ENCODE measurements at regions not wholly inside any gene's neighbourhood (a gene's known extent, or its start where the extent isn't known, plus 50 kb on each side); places are given as distances from the start of the nearest gene placed in this dataset.
"Not testable (repeated sequence)": the region's sequence is repeated elsewhere in the genome, so short reads cannot be mapped to it uniquely, and the experiment has no call there.

DNA sequence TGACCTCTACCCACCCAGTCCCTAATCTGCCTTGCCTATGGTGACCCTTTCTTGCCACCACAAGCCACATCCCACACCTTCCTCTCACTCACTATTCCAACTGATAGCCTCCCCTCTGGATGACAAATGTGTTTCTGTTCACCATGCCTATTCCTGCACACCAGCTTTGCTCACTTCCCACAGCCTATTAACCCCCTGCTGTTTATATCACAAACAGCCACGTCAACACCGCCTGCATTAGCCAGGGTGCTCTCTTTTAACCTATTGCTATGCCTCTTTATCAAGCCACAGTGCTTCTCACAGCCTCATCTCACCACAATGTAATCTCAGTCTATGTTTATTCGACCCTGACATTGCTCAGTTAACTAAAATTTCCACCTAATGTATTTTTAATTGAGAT lies 271.8 kb downstream of the SUCLG1 start:
- no peaks in the 10 kb centered on the region for H3K36me3 Mint-ChIP-seq
- no peak overlapping the region for H3K27ac Mint-ChIP-seq
- ATAC-seq (no peak), DNase-seq (no peak)
- H3K9me3 Mint-ChIP-seq (ENCODE audit: low read depth): no peaks in the 10 kb centered on the region
- H3K27me3 Mint-ChIP-seq: no peaks in the 10 kb centered on the region
- no peak overlapping the region for H3K4me3 Mint-ChIP-seq
- CTCF ChIA-PET: no interaction called here
- H3K4me1 Mint-ChIP-seq: no peaks in the 10 kb centered on the region

GRCh38 chr2:84181927-84182326 lies 277.2 kb downstream of the SUCLG1 start:
- no peak for ATAC-seq

DNA sequence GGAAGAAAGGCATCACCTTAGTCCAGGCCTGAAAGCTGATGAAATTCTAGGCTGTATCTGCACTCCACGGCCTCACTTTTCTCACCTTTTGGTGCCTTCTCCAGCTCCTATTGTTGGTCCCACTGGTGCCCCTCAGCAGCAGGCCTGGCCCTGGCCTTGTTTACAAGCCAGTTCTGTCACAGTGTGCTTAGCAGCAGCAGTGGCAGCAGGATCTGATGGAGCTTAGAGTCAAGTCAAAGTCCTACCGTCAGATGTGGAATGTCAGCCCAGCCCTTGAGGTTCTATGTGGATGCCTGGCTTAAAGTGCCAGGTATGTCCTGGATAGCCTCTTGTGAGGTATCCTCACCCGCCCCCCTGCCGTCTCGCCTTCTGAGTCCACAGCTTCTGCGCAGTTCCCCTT lies 281.3 kb downstream of the SUCLG1 start:
- Mint-ChIP-seq H3K27ac (no peak overlapping the region), H3K9me3 (ENCODE audit: low read depth) (no peaks in the 10 kb centered on the region)
- CTCF ChIA-PET: no interaction called here

More at GRCh38 chr2:84181927-84182326, 277.2 kb downstream of the SUCLG1 start:
- no peak for DNase-seq
- Mint-ChIP-seq H3K4me3 (no peak overlapping the region), H3K4me1 (no peaks in the 10 kb centered on the region), H3K27ac (no peak overlapping the region), H3K27me3 (no peaks in the 10 kb centered on the region), H3K9me3 (ENCODE audit: low read depth) (no peaks in the 10 kb centered on the region), H3K36me3 (no peaks in the 10 kb centered on the region)
- CTCF ChIA-PET: no interaction called here

DNA sequence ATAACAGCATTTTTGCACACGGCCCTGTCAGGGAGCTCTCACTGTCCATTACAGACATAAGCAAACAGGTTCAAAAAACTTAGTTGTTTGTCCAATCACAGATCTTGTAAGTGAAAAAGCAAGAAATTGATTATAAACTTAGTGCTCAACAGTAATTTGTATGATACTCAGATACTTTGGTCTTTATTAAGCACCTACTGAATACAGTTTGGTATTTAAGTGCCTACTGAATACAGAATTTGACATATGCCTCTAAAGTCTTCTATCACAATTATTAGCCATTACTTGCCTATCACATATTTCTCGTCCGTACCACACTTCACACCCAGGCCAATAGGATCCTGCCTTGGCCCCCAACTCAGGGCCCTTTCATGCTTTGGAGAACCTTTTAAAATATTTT lies 283.1 kb downstream of the SUCLG1 start:
- Mint-ChIP-seq H3K9me3 (ENCODE audit: low read depth) (no peaks in the 10 kb centered on the region), H3K4me3 (no peak overlapping the region), H3K4me1 (no peaks in the 10 kb centered on the region), H3K36me3 (no peaks in the 10 kb centered on the region), H3K27ac (no peak overlapping the region), H3K27me3 (no peaks in the 10 kb centered on the region)
- DNase-seq (no peak), ATAC-seq (no peak)
- CTCF ChIA-PET: no interaction called here

More for the DNA sequence above, 281.3 kb downstream of the SUCLG1 start:
- DNase-seq (no peak), ATAC-seq (no peak)
- Mint-ChIP-seq H3K36me3 (no peaks in the 10 kb centered on the region), H3K4me3 (no peak overlapping the region), H3K4me1 (no peaks in the 10 kb centered on the region), H3K27me3 (no peaks in the 10 kb centered on the region)

DNA sequence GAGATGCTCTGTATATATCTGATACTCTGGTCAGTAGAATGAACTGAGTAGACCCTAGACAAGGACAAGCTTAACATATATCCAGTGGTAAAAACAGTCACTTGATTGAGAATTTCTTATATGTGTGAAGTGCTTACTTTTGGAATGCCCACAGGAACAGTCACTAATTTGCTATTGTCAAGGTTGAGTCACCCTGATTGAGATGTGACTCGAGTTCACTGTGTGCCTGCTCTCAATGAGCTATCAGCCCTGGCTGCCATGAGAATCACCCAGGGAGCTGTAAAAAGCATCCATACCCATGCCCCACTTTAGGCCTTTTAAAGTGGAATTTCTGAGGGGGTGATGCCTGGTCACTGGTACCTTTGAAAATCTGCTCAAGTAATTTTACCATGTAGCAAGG lies 283.7 kb downstream of the SUCLG1 start:
- Mint-ChIP-seq H3K36me3 (no peaks in the 10 kb centered on the region), H3K4me1 (no peaks in the 10 kb centered on the region), H3K9me3 (ENCODE audit: low read depth) (no peaks in the 10 kb centered on the region), H3K27me3 (no peaks in the 10 kb centered on the region), H3K27ac (no peak overlapping the region), H3K4me3 (no peak overlapping the region)
- CTCF ChIA-PET: no interaction called here
- no peak for DNase-seq
- no peak for ATAC-seq

DNA sequence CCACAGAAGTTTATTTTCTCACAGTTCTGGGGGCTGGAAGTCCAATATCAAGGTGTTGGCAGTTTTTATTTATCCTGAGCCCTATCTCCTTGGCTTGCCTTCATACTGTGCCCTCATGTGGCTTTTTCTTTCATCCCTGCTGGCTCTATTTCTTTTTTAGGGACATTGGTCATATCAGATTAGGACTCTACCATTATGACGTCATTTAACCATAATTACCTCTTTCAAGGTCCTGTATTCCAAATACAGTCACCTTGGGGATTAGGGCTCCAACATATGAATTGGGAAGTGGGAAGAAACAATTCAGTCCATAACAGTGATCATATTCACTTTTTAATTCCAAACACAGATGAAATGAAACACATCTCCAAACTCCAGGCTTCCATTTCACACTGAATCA lies 286.0 kb downstream of the SUCLG1 start:
- CTCF ChIA-PET: no interaction called here
- no peak for ATAC-seq
- no peaks in the 10 kb centered on the region for H3K9me3 Mint-ChIP-seq (ENCODE audit: low read depth)
- no peak for DNase-seq
- H3K4me3 Mint-ChIP-seq: no peak overlapping the region
- H3K4me1 Mint-ChIP-seq: no peaks in the 10 kb centered on the region
- H3K27ac Mint-ChIP-seq: no peak overlapping the region
- H3K27me3 Mint-ChIP-seq: no peaks in the 10 kb centered on the region
- no peaks in the 10 kb centered on the region for H3K36me3 Mint-ChIP-seq

GRCh38 chr2:84170979-84171378 lies 288.1 kb downstream of the SUCLG1 start:
- H3K27me3 Mint-ChIP-seq: no peaks in the 10 kb centered on the region
- no peak for DNase-seq
- H3K4me1 Mint-ChIP-seq: no peaks in the 10 kb centered on the region
- H3K9me3 Mint-ChIP-seq (ENCODE audit: low read depth): no peaks in the 10 kb centered on the region
- H3K36me3 Mint-ChIP-seq: no peaks in the 10 kb centered on the region
- CTCF ChIA-PET: no interaction called here
- H3K4me3 Mint-ChIP-seq: no peak overlapping the region
- no peak overlapping the region for H3K27ac Mint-ChIP-seq
- ATAC-seq: no peak

DNA sequence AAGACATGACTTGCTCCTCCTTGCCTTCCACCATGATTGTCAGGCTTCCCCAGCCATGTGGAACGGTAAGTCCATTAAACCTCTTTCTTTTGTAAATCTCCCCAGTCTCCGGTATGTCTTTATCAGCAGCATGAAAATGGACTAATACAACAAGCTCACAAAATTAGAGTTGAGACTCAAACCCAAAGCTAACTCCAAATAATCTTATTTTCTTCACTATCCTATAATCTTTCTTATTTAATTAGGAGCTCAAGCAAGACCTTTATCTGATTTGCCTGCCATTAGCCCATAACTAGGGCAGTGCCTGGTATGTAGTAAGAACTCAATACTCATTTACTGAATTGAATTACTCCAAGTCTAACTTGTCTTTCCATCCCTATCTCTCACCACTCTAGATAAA lies 289.2 kb downstream of the SUCLG1 start:
- Mint-ChIP-seq H3K4me3 (no peak overlapping the region), H3K9me3 (ENCODE audit: low read depth) (no peaks in the 10 kb centered on the region), H3K4me1 (no peaks in the 10 kb centered on the region), H3K27ac (no peak overlapping the region), H3K27me3 (peaks cover 2% of the 10 kb centered on the region), H3K36me3 (no peaks in the 10 kb centered on the region)
- CTCF ChIA-PET: no interaction called here
- ATAC-seq (no peak), DNase-seq (no peak)

GRCh38 chr2:84168552-84168951 lies 290.5 kb downstream of the SUCLG1 start:
- H3K4me1 Mint-ChIP-seq; DNase-seq; H3K36me3 Mint-ChIP-seq; H3K27ac Mint-ChIP-seq; H3K9me3 Mint-ChIP-seq (ENCODE audit: low read depth); H3K4me3 Mint-ChIP-seq; CTCF ChIA-PET; H3K27me3 Mint-ChIP-seq; ATAC-seq: not testable (repeated sequence)

- H3K36me3 Mint-ChIP-seq: no peaks in the 10 kb centered on the region
- no peak for DNase-seq
- no peak for ATAC-seq
- no peak overlapping the region for H3K4me3 Mint-ChIP-seq
- no peaks in the 10 kb centered on the region for H3K4me1 Mint-ChIP-seq
- peaks cover 9% of the 10 kb centered on the region for H3K27me3 Mint-ChIP-seq
- H3K27ac Mint-ChIP-seq: no peak overlapping the region
- H3K9me3 Mint-ChIP-seq (ENCODE audit: low read depth): no peaks in the 10 kb centered on the region
- CTCF ChIA-PET: no interaction called here
These were observed 293.8 kb downstream of the SUCLG1 start for GRCh38 chr2:84165256-84165655.

DNA sequence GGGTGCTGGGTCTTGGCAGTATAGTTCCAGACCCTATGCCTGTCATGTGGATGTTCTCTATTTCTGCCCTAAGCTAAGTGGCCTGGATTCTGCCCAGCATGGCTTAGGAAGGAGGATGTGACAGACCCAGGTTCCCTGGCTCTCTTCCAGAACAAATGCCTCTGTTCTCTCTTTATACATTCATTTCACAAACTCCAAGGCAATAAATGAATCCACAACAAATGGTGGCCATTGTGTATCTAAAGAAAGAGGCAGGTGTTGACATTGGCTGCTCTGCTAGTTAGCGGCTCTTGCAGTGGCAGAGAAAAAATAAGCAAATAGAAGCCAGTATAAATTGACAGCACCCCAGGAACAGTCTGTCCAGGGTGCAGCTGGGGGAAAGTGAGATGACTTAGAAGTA lies 298.6 kb downstream of the SUCLG1 start:
- no peak overlapping the region for H3K4me3 Mint-ChIP-seq
- no peak for DNase-seq
- no peaks in the 10 kb centered on the region for H3K36me3 Mint-ChIP-seq
- no peak for ATAC-seq
- CTCF ChIA-PET: no interaction called here
- H3K27ac Mint-ChIP-seq: no peak overlapping the region
- peaks cover 9% of the 10 kb centered on the region for H3K27me3 Mint-ChIP-seq
- no peaks in the 10 kb centered on the region for H3K4me1 Mint-ChIP-seq
- no peaks in the 10 kb centered on the region for H3K9me3 Mint-ChIP-seq (ENCODE audit: low read depth)

GRCh38 chr2:84158605-84159004 lies 300.5 kb downstream of the SUCLG1 start:
- Mint-ChIP-seq H3K9me3 (ENCODE audit: low read depth) (no peaks in the 10 kb centered on the region), H3K36me3 (no peaks in the 10 kb centered on the region), H3K27ac (no peak overlapping the region), H3K4me3 (no peak overlapping the region), H3K4me1 (no peaks in the 10 kb centered on the region), H3K27me3 (peaks cover 4% of the 10 kb centered on the region)
- ATAC-seq (no peak), DNase-seq (no peak)
- CTCF ChIA-PET: no interaction called here

- CTCF ChIA-PET: no interaction called here
- H3K27ac Mint-ChIP-seq: no peak overlapping the region
- H3K36me3 Mint-ChIP-seq: no peaks in the 10 kb centered on the region
- ATAC-seq (no peak), DNase-seq (no peak)
- H3K9me3 Mint-ChIP-seq (ENCODE audit: low read depth): no peaks in the 10 kb centered on the region
- H3K27me3 Mint-ChIP-seq: no peaks in the 10 kb centered on the region
- no peaks in the 10 kb centered on the region for H3K4me1 Mint-ChIP-seq
- no peak overlapping the region for H3K4me3 Mint-ChIP-seq
These were observed 306.6 kb downstream of the SUCLG1 start for GRCh38 chr2:84152462-84152861.

GRCh38 chr2:84144345-84144744 lies 314.7 kb downstream of the SUCLG1 start:
- no peaks in the 10 kb centered on the region for H3K27me3 Mint-ChIP-seq

GRCh38 chr2:84137034-84137433 lies 322.0 kb downstream of the SUCLG1 start:
- DNase-seq (no peak), ATAC-seq (no peak)
- CTCF ChIA-PET: no interaction called here

More at GRCh38 chr2:84144345-84144744, 314.7 kb downstream of the SUCLG1 start:
- ATAC-seq (no peak), DNase-seq (no peak)
- CTCF ChIA-PET: no interaction called here
- Mint-ChIP-seq H3K9me3 (ENCODE audit: low read depth) (no peaks in the 10 kb centered on the region), H3K4me3 (no peak overlapping the region), H3K4me1 (no peaks in the 10 kb centered on the region), H3K36me3 (no peaks in the 10 kb centered on the region), H3K27ac (no peak overlapping the region)

More at GRCh38 chr2:84137034-84137433, 322.0 kb downstream of the SUCLG1 start:
- H3K27ac Mint-ChIP-seq: no peak overlapping the region
- no peak overlapping the region for H3K4me3 Mint-ChIP-seq
- no peaks in the 10 kb centered on the region for H3K36me3 Mint-ChIP-seq
- no peaks in the 10 kb centered on the region for H3K4me1 Mint-ChIP-seq
- no peaks in the 10 kb centered on the region for H3K9me3 Mint-ChIP-seq (ENCODE audit: low read depth)
- H3K27me3 Mint-ChIP-seq: no peaks in the 10 kb centered on the region

All from activated CD8-positive, alpha-beta memory T cell treated with anti-CD3 and anti-CD28 coated beads, Interleukin-2, amount 10 ng/mL, durations not matched to agents 7 days and 5 days (primary cell).